ENCODE measurements at regions not wholly inside any gene's neighbourhood (a gene's known extent, or its start where the extent isn't known, plus 50 kb on each side); places are given as distances from the start of the nearest gene placed in this dataset.
"Not testable (repeated sequence)": the region's sequence is repeated elsewhere in the genome, so short reads cannot be mapped to it uniquely, and the experiment has no call there.

- DNase-seq (ENCODE audit: extremely low read depth, low read depth), result no peak
These were observed 1139.5 kb downstream of the BCL11A start for GRCh38 chr2:59413751-59414570.

GRCh38 chr2:59399126-59399525, 1154.3 kb downstream of the BCL11A start:
- DNase-seq (ENCODE audit: extremely low read depth, low read depth), result no peak

DNA sequence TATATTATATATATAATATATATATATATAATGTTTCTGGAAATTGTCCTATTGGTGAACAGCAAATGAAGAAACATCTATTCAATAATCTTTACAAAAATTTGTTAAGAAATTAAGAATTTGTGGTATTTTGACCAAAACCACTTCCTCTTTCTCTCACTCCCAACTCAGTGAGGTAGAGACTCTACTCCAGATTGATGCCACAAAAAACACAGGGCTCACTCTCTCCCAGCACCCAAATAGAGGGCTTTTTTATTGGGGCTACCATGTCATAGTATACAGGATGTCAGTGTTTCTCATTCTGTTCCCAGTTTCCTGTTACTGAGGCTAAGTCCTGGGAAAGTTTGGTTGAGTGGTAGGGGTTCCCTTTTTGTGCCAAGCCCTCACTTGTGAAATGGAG, 1155.4 kb downstream of the BCL11A start:
- no peak for DNase-seq (ENCODE audit: extremely low read depth, low read depth)

GRCh38 chr2:59395119-59395518, 1154.0 kb upstream of the FANCL start:
- DNase-seq (ENCODE audit: extremely low read depth, low read depth), result no peak

DNA sequence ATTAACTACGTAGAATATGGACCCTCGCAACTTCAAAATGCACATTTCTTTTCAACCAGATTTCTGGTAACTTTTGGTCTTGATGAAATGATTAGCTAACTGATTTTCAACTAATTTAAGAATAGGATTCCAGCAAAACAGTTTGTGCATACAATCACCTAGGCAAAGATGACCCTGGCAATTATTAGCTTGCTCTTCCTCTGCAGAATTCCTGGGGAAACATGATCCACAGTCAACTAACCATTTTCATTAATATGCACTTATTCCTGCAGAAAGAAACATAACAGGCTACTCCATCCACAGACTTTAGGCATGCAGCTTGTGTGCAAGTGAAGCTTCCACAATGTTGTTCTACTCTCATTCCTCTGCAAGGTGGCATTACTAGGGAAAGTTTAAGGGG, 1150.8 kb upstream of the FANCL start:
- DNase-seq (ENCODE audit: extremely low read depth, low read depth), result no peak

DNA sequence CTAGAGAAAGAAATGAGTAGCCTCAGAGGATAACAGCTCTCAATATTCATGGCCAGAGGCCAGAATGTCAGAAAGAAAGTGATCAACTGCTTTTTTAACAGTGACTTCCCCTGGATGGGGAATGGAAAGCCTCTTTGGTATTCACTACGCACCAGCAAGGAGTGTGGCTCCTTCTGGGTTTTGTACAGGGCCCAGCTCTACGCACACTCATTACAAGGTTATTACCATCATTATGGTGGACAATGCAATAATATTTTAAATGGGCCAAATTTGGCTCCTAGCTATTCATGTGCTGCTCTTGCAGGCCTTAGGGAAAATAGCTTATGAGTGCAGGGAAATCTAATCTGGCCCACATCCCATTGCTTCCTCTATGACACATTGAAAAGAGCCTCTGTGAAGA, 1149.5 kb upstream of the FANCL start:
- no peak for DNase-seq (ENCODE audit: extremely low read depth, low read depth)

DNA sequence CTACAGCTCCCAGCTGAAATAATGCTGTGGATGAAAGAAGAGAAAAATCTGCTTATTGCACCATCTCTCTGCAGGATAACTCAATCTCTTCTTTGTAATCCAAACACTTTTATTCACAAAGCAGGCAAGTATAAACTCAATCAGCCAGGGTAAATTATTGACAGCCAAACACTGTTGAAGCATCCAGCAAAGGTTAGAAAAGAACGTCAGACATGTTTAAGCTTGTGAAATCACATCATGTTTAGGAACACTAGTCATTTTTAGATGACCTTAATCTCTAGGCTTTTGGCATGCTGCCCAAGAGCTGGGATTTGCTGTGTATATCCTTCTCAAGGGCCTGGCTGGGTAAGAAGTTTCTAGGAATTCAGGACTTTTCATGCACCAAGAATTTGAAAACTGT, 1148.1 kb upstream of the FANCL start:
- no peak for DNase-seq (ENCODE audit: extremely low read depth, low read depth)

DNA sequence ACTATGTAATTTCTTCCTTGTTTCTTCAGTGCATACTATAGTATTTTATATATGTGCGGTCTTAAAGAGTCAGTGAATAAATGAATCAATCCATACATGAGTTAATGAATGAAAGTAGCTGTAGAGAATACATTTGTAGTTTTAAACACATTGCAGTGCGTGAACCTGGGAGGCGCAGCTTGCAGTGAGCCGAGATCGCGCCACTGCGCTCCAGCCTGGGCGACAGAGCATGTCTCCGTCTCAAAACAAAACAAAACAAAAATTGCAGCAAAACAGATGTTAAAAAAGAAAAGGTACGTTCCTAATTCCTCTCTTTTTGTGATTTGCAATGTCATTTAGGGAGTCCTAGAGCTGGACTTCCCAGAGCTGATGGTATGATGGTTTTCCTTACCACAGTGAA, 1144.8 kb upstream of the FANCL start:
- no peak for DNase-seq (ENCODE audit: extremely low read depth, low read depth)

DNA sequence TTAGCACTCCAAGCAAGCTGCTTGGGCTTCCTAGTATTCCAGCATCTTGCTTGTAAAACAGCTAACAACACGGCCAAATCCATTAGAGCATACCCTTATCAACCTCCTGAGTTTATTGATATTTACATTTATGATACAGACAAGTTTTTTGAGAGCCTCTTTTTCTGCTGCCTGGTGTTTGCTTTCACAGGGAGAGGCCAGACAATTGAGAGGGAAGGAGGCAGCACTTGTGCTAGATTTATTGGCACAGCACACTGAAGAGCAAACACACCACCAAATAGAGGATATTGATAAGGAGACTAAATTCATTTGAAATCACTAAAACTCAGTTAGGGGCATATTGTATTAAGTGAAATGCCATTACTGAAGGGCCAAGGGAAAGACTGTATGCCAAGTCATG, 1142.3 kb upstream of the FANCL start:
- no peak for DNase-seq (ENCODE audit: extremely low read depth, low read depth)

DNA sequence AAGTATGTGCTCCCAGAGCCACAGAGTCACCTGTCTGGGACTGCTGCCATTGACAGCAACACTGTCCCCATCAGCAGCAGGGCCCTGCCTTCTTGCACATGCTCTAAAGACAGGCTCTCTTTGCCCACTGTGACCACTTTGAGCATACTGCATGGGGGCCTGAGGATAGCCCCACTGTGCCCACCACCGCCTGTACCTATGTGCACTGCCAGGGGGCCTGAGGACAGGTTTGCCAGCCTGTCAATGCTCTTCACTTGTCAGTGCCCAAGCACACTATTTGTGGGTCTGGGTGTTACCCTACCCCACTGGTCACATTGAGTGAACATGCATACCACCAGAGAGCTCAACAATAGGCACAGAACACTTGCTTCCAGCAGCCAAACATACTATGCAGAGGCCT, 1137.0 kb upstream of the FANCL start:
- DNase-seq (ENCODE audit: extremely low read depth, low read depth), result no peak

DNA sequence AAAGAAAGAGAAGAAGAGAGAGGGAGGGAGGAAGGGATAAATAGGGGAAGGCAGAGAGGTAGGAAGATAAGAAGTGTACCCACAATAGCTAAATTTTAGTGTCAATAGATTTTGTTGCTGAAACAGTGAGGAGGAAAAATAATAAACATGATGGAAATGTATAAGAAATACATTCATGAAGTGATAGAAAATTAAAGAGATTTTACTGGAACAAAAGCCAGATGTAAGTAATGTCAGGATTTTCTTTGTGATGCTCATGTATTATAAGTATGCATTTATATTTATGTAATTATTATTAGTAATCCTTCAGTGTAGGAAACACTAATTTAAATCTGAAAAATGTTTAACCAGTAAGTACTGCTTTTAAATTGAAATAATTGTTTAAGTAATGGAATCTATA, 1125.2 kb upstream of the FANCL start:
- no peak for DNase-seq (ENCODE audit: extremely low read depth, low read depth)

GRCh38 chr2:59354498-59354897, 1113.4 kb upstream of the FANCL start:
- no peak for DNase-seq (ENCODE audit: extremely low read depth, low read depth)

DNA sequence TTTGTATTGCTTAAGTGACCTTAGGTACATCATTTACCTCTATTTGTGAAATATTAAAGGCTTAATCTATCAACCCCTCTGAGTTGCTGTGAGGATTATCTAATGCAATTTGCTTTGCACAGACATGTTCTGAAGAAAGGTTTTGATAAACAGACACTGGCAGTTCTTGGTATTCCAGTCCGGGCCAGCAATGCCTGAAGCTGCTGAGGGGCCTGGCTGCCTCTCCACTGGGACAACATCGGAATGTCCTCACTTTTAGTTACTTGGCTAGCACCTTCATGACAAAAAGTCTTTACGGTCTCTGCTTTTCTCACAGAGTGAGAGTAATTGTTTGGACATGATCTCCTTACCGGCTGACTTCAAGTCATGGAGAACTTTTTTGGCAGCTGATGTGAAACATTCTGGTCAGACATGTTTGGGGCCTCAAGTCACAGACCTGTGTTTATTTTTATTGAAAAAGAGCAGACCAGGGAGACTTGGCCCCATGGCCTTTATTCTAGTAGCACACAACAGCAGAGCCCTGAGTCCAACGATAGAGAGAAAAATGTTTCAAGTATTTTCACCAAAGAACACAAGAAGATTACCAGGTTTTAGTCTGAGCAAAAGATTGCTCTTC, 1112.3 kb upstream of the FANCL start:
- DNase-seq (ENCODE audit: extremely low read depth, low read depth), result no peak

GRCh38 chr2:59342166-59342565, 1101.0 kb upstream of the FANCL start:
- DNase-seq (ENCODE audit: extremely low read depth, low read depth), result no peak

- no peak for DNase-seq (ENCODE audit: extremely low read depth, low read depth)
These were observed 1098.7 kb upstream of the FANCL start for GRCh38 chr2:59339837-59340207.

- no peak for DNase-seq (ENCODE audit: extremely low read depth, low read depth)
These were observed 1098.2 kb upstream of the FANCL start for GRCh38 chr2:59339121-59339836.

DNA sequence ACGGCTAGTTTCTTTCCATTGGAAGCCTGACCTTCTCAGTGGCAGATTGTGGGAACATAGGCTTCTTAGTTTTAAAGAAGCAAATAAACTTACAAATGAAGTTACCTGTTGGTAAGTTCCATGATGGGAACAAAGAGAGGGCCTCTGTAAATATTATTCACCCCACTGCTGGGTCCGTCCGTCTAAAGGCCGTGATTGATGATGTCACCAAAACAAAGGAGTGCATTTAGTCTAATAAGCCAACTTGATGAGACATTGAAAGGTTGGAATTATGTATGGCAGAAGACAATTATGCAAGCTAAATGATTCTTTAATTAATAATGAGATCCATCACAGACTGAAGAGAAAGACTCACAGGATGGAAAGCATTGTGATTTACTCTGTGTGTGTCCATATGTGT, 1091.9 kb upstream of the FANCL start:
- DNase-seq (ENCODE audit: extremely low read depth, low read depth), result no peak

GRCh38 chr2:59326581-59327365, 1085.6 kb upstream of the FANCL start:
- not testable (repeated sequence) for DNase-seq (ENCODE audit: extremely low read depth, low read depth)

DNA sequence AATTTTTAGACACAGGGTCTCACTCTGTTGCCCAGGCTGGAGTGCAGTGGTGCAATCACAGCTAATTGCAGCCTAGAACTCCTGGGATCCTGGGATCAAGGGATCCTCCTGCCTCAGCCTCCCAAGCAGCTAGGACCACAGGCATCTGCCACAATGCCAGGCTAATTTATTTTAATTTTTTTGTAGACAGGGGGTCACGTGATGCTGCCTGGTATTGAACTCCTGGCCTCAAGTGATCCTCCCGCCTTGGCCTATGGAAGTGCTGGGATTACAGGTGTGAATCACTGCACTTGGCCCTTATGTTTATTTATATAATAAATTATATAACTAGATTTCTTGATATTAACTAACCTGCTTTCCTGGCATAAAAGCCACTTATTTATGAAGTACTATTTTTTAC, 1081.7 kb upstream of the FANCL start:
- no peak for DNase-seq (ENCODE audit: extremely low read depth, low read depth)

- DNase-seq (ENCODE audit: extremely low read depth, low read depth), result no peak
These were observed 1080.9 kb upstream of the FANCL start for GRCh38 chr2:59322005-59322404.

All from NCI-H460 (cell line).